K562 (cell line): ENCODE measurements at regions not wholly inside any gene's neighbourhood (a gene's known extent, or its start where the extent isn't known, plus 50 kb on each side); places are given as distances from the start of the nearest gene placed in this dataset.

Source experiments
- CBFA2T2 ChIP-seq: fragments of 450-650 bp; conservative IDR thresholded peaks from 2 replicates; pipeline ENCODE4 v1.6.1; 2017; ENCODE audit warnings: mild to moderate bottlenecking
- CTCF ChIP-seq, 3 experiments: IDR thresholded peaks in 2 of 3; conservative IDR thresholded peaks in 1 of 3; 2 replicates each; pipeline ENCODE4 v1.5.1; 2011 to 2012; ENCODE audit warnings: low read length in 3 of 3, mild to moderate bottlenecking in 3 of 3, control low read depth in 2 of 3, improper control_type of control experiment in 1 of 3, inconsistent platforms in 1 of 3, low read depth in 1 of 3, mixed read lengths in 1 of 3, moderate library complexity in 1 of 3; ENCODE audit not compliant: insufficient read depth in 2 of 3
- ESRRA ChIP-seq: fragments of 450-650 bp; IDR thresholded peaks from 2 replicates; pipeline ENCODE4 v1.6.1; 2014; ENCODE audit warnings: low read depth, mild to moderate bottlenecking, moderate library complexity, borderline replicate concordance
- MXI1 ChIP-seq: IDR thresholded peaks from 2 replicates; pipeline ENCODE4 v1.6.1; 2011; ENCODE audit warnings: low read depth, mild to moderate bottlenecking, improper control_type of control experiment, low read length
- NFYB ChIP-seq: IDR thresholded peaks from 2 replicates; pipeline ENCODE4 v1.6.1; 2011; ENCODE audit warnings: mild to moderate bottlenecking, moderate library complexity; ENCODE audit not compliant: insufficient read length; ENCODE audit errors: extremely low read depth
- SMARCB1 ChIP-seq: IDR thresholded peaks from 2 replicates; pipeline ENCODE4 v1.6.1; 2011; ENCODE audit warnings: improper control_type of control experiment, low read depth; ENCODE audit not compliant: insufficient read length
- ZBTB40 ChIP-seq, 2 experiments: fragments of 450-650 bp in 1 of 2; sonication (generic) in 1 of 2; formaldehyde crosslinking in 1 of 2; IDR thresholded peaks; 2 replicates each; pipeline versions ENCODE4 v1.7.1 to v1.9.0; 2016 to 2022; ENCODE audit warnings: inconsistent platforms in 1 of 2, mild to moderate bottlenecking in 1 of 2, missing genetic modification reagents in 1 of 2
- ZNF133 ChIP-seq: fragments of 250-450 bp; sonication (Bioruptor Pico); IDR thresholded peaks from 2 replicates; pipeline ENCODE4 v1.4.0; 2020; ENCODE audit warnings: mild to moderate bottlenecking

DNA sequence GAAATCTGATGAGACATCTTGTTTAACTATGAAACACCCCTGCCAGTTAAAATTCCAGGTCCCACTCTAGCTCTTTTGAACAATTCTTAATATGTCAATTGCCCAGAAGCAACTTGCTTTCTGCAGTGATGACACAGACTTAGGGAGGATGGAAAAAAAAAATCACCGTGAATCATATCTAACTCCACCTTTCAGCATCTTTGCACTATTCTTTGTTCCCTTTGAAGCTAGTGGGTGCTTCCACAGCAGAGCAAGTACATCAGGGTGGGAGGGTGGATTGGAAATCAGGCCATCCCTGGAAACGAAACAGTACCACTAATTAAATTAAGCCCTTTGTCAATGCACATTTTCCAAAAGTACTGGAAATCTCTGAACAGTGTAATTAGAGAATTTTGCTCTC is 324.3 kb upstream of the MEIS1 start:
- TF ChIP-seq CTCF (IDR thresholded peaks at IDR 0.05 in 2 of 3, conservative IDR thresholded peaks at IDR 0.05 in 1 of 3; ENCODE audit: insufficient read depth in 2 of 3, low read depth in 1 of 3, low read length in 3 of 3) (no peak), ZNF133 (CRISPR knock-in tag) (no peak), CBFA2T2 (no peak), ZBTB40 (IDR thresholded peaks at IDR 0.05) (no peak), ZBTB40 (CRISPR knock-in tag; IDR thresholded peaks at IDR 0.05) (no peak), SMARCB1 (no peak), NFYB (no peak), ESRRA (no peak), MXI1 (no peak)
